ENCODE measurements at regions not wholly inside any gene's neighbourhood (a gene's known extent, or its start where the extent isn't known, plus 50 kb on each side); places are given as distances from the start of the nearest gene placed in this dataset.

GRCh38 chr1:184825571-184825970 is 70.9 kb upstream of the EDEM3 start:
- TF ChIP-seq ISL1 (CRISPR knock-in tag; IDR thresholded peaks at IDR 0.05) (no peak), ARNTL (CRISPR knock-in tag; IDR thresholded peaks at IDR 0.05; ENCODE audit: borderline replicate concordance, low read depth) (no peak), ZFP3 (CRISPR knock-in tag; IDR thresholded peaks at IDR 0.05) (no peak), ZC3H10 (CRISPR knock-in tag; IDR thresholded peaks at IDR 0.05) (no peak), TSHZ2 (CRISPR knock-in tag; IDR thresholded peaks at IDR 0.05) (no peak), ESRRG (CRISPR knock-in tag; IDR thresholded peaks at IDR 0.05) (no peak)
- TF ChIP-seq, protein P1, sequence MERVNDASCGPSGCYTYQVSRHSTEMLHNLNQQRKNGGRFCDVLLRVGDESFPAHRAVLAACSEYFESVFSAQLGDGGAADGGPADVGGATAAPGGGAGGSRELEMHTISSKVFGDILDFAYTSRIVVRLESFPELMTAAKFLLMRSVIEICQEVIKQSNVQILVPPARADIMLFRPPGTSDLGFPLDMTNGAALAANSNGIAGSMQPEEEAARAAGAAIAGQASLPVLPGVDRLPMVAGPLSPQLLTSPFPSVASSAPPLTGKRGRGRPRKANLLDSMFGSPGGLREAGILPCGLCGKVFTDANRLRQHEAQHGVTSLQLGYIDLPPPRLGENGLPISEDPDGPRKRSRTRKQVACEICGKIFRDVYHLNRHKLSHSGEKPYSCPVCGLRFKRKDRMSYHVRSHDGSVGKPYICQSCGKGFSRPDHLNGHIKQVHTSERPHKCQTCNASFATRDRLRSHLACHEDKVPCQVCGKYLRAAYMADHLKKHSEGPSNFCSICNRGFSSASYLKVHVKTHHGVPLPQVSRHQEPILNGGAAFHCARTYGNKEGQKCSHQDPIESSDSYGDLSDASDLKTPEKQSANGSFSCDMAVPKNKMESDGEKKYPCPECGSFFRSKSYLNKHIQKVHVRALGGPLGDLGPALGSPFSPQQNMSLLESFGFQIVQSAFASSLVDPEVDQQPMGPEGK (CRISPR knock-in tag; IDR thresholded peaks at IDR 0.05; ENCODE audit: borderline replicate concordance) = no peak
- TF ChIP-seq, protein P2, sequence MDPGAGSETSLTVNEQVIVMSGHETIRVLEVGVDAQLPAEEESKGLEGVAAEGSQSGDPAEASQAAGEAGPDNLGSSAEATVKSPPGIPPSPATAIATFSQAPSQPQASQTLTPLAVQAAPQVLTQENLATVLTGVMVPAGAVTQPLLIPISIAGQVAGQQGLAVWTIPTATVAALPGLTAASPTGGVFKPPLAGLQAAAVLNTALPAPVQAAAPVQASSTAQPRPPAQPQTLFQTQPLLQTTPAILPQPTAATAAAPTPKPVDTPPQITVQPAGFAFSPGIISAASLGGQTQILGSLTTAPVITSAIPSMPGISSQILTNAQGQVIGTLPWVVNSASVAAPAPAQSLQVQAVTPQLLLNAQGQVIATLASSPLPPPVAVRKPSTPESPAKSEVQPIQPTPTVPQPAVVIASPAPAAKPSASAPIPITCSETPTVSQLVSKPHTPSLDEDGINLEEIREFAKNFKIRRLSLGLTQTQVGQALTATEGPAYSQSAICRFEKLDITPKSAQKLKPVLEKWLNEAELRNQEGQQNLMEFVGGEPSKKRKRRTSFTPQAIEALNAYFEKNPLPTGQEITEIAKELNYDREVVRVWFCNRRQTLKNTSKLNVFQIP (CRISPR knock-in tag; IDR thresholded peaks at IDR 0.05; ENCODE audit: borderline replicate concordance, low read depth) = no peak
- ATAC-seq = no peak

- TF ChIP-seq RARB (CRISPR knock-in tag; IDR thresholded peaks at IDR 0.05) = no peak
- TF ChIP-seq ZC3H10 (CRISPR knock-in tag; IDR thresholded peaks at IDR 0.05) = no peak
- no peak for TF ChIP-seq GLIS3 (CRISPR knock-in tag; IDR thresholded peaks at IDR 0.05)
- TF ChIP-seq, protein P1 (CRISPR knock-in tag; IDR thresholded peaks at IDR 0.05; ENCODE audit: borderline replicate concordance) = no peak
- TF ChIP-seq TOX (CRISPR knock-in tag; IDR thresholded peaks at IDR 0.05; ENCODE audit: borderline replicate concordance) = no peak
- TF ChIP-seq TCF4 (CRISPR knock-in tag; IDR thresholded peaks at IDR 0.05; ENCODE audit: borderline replicate concordance) = no peak
- TF ChIP-seq CSRNP3 (CRISPR knock-in tag; IDR thresholded peaks at IDR 0.05) = no peak
- TF ChIP-seq OSR1 (CRISPR knock-in tag; IDR thresholded peaks at IDR 0.05) = no peak
- TF ChIP-seq ZFP30 (CRISPR knock-in tag; IDR thresholded peaks at IDR 0.05) = no peak
- no peak for TF ChIP-seq CSDC2 (CRISPR knock-in tag; IDR thresholded peaks at IDR 0.05)
- TF ChIP-seq SNAI2 (CRISPR knock-in tag; IDR thresholded peaks at IDR 0.05) = no peak
- TF ChIP-seq ARNTL (CRISPR knock-in tag; IDR thresholded peaks at IDR 0.05; ENCODE audit: borderline replicate concordance, low read depth) = no peak
- TF ChIP-seq, protein P2 (CRISPR knock-in tag; IDR thresholded peaks at IDR 0.05; ENCODE audit: borderline replicate concordance, low read depth) = no peak
- ATAC-seq = no peak
Measured at GRCh38 chr1:184824691-184825323, 70.1 kb upstream of the EDEM3 start.

- no peak for ATAC-seq
- TF ChIP-seq ZNF8 (CRISPR knock-in tag; IDR thresholded peaks at IDR 0.05) (no peak), ISL1 (CRISPR knock-in tag; IDR thresholded peaks at IDR 0.05) (no peak), ZNF70 (CRISPR knock-in tag; IDR thresholded peaks at IDR 0.05) (no peak), TCF4 (CRISPR knock-in tag; IDR thresholded peaks at IDR 0.05; ENCODE audit: borderline replicate concordance) (no peak)
- TF ChIP-seq, protein P3, sequence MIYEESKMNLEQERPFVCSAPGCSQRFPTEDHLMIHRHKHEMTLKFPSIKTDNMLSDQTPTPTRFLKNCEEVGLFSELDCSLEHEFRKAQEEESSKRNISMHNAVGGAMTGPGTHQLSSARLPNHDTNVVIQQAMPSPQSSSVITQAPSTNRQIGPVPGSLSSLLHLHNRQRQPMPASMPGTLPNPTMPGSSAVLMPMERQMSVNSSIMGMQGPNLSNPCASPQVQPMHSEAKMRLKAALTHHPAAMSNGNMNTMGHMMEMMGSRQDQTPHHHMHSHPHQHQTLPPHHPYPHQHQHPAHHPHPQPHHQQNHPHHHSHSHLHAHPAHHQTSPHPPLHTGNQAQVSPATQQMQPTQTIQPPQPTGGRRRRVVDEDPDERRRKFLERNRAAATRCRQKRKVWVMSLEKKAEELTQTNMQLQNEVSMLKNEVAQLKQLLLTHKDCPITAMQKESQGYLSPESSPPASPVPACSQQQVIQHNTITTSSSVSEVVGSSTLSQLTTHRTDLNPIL (CRISPR knock-in tag; IDR thresholded peaks at IDR 0.05; ENCODE audit: low read depth) = no peak
Measured at GRCh38 chr1:184823080-184823479, 68.4 kb upstream of the EDEM3 start.

Measured in SK-N-SH treated with all-trans-retinoic acid at 6 μM for 48 hours (cell line).